ENCODE measurements at regions not wholly inside any gene's neighbourhood (a gene's known extent, or its start where the extent isn't known, plus 50 kb on each side); places are given as distances from the start of the nearest gene placed in this dataset.

DNA sequence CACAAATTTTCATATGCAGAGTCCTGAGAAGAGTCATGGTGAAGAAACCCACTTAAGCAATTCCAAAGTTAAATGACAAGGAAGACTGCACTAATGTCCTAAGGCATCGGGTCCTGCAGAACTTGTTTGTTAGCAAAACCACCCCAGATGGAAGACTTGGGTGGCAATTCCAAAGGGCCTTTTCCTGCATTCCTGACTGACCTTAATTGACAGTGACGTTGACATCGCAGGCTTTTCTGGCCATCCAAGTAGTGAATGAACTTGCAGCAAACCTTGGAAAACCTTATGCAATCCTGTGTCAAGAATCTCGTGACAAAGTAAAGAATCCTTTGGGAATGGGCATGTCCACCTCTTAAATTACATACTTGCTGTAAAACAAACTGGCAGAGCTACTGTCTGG, 112.5 kb upstream of the SH3BP4 start:
- TF ChIP-seq MAX (IDR thresholded peaks at IDR 0.05; ENCODE audit: low read depth, low read length), result no peak
- TF ChIP-seq, protein P1, sequence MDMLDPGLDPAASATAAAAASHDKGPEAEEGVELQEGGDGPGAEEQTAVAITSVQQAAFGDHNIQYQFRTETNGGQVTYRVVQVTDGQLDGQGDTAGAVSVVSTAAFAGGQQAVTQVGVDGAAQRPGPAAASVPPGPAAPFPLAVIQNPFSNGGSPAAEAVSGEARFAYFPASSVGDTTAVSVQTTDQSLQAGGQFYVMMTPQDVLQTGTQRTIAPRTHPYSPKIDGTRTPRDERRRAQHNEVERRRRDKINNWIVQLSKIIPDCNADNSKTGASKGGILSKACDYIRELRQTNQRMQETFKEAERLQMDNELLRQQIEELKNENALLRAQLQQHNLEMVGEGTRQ (IDR thresholded peaks at IDR 0.05; ENCODE audit: borderline replicate concordance, low read depth, low read length), result no peak
- no peak for TF ChIP-seq TCF3 (IDR thresholded peaks at IDR 0.05; ENCODE audit: borderline replicate concordance, insufficient read depth, low read depth, low read length)
- no peak for TF ChIP-seq NFYB (IDR thresholded peaks at IDR 0.05; ENCODE audit: insufficient read depth, low read depth, low read length)
- TF ChIP-seq ATF3 (IDR thresholded peaks at IDR 0.05; ENCODE audit: borderline replicate concordance, extremely low read depth, low read depth, low read length), result no peak
- TF ChIP-seq, protein P2, sequence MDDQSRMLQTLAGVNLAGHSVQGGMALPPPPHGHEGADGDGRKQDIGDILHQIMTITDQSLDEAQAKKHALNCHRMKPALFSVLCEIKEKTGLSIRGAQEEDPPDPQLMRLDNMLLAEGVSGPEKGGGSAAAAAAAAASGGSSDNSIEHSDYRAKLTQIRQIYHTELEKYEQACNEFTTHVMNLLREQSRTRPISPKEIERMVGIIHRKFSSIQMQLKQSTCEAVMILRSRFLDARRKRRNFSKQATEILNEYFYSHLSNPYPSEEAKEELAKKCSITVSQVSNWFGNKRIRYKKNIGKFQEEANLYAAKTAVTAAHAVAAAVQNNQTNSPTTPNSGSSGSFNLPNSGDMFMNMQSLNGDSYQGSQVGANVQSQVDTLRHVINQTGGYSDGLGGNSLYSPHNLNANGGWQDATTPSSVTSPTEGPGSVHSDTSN (IDR thresholded peaks at IDR 0.05; ENCODE audit: insufficient replicate concordance, low read depth, low read length), result no peak
- TF ChIP-seq EZH2 (IDR thresholded peaks at IDR 0.05; ENCODE audit: borderline replicate concordance, control insufficient read depth, low read depth, low read length), result no peak
- TF ChIP-seq, protein P3, sequence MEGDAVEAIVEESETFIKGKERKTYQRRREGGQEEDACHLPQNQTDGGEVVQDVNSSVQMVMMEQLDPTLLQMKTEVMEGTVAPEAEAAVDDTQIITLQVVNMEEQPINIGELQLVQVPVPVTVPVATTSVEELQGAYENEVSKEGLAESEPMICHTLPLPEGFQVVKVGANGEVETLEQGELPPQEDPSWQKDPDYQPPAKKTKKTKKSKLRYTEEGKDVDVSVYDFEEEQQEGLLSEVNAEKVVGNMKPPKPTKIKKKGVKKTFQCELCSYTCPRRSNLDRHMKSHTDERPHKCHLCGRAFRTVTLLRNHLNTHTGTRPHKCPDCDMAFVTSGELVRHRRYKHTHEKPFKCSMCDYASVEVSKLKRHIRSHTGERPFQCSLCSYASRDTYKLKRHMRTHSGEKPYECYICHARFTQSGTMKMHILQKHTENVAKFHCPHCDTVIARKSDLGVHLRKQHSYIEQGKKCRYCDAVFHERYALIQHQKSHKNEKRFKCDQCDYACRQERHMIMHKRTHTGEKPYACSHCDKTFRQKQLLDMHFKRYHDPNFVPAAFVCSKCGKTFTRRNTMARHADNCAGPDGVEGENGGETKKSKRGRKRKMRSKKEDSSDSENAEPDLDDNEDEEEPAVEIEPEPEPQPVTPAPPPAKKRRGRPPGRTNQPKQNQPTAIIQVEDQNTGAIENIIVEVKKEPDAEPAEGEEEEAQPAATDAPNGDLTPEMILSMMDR (IDR thresholded peaks at IDR 0.05 in 2 of 3, conservative IDR thresholded peaks at IDR 0.05 in 1 of 3; ENCODE audit: control insufficient read depth in 2 of 3, extremely low read depth in 1 of 3, insufficient read depth in 1 of 3, low read depth in 3 of 3, low read length in 3 of 3), result no peak
- TF ChIP-seq EED (IDR thresholded peaks at IDR 0.05; ENCODE audit: low read depth), result no peak
- no peak for TF ChIP-seq JUND (IDR thresholded peaks at IDR 0.05; ENCODE audit: low read depth, low read length)
- no peak for TF ChIP-seq SPI1 (IDR thresholded peaks at IDR 0.05; ENCODE audit: borderline replicate concordance, insufficient read depth, low read depth, low read length)
- no peak for TF ChIP-seq ZBTB33 (IDR thresholded peaks at IDR 0.05)
- TF ChIP-seq, protein P4, sequence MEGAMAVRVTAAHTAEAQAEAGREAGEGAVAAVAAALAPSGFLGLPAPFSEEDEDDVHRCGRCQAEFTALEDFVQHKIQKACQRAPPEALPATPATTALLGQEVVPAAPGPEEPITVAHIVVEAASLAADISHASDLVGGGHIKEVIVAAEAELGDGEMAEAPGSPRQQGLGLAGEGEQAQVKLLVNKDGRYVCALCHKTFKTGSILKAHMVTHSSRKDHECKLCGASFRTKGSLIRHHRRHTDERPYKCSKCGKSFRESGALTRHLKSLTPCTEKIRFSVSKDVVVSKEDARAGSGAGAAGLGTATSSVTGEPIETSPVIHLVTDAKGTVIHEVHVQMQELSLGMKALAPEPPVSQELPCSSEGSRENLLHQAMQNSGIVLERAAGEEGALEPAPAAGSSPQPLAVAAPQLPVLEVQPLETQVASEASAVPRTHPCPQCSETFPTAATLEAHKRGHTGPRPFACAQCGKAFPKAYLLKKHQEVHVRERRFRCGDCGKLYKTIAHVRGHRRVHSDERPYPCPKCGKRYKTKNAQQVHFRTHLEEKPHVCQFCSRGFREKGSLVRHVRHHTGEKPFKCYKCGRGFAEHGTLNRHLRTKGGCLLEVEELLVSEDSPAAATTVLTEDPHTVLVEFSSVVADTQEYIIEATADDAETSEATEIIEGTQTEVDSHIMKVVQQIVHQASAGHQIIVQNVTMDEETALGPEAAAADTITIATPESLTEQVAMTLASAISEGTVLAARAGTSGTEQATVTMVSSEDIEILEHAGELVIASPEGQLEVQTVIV (IDR thresholded peaks at IDR 0.05; ENCODE audit: borderline replicate concordance, partially characterized antibody), result no peak
